Adrenal gland (tissue), 9 donors: ENCODE measurements at regions not wholly inside any gene's neighbourhood (a gene's known extent, or its start where the extent isn't known, plus 50 kb on each side); places are given as distances from the start of the nearest gene placed in this dataset.

ENCODE experiments used
- DNase-seq, 7 donors: peaks; one replicate each; pipeline ENCODE4 v3.0.0-alpha.2; 2019 to 2020
- H3K27ac ChIP-seq, 5 donors: fragments of 200-600 bp; sonication (generic) in 4 of 5; 1 replicate in 3 of 5; 2 replicates in 2 of 5; pipeline versions ENCODE4 v1.5.1 to v1.8.0; 2016 to 2020; ENCODE audit warnings: mild to moderate bottlenecking in 1 of 5
- H3K27me3 ChIP-seq: fragments of 200-600 bp; 2 replicates; pipeline ENCODE4 v1.8.0; 2021
- H3K36me3 ChIP-seq, 2 donors: fragments of 200-600 bp; replicated peaks in 1 of 2; 1 replicate in 1 of 2; 2 replicates in 1 of 2; pipeline versions ENCODE4 v1.5.1 to v1.8.0; 2018 to 2022
- H3K4me1 ChIP-seq, 2 donors: fragments of 200-600 bp; replicated peaks in 1 of 2; 1 replicate in 1 of 2; 2 replicates in 1 of 2; pipeline versions ENCODE4 v1.5.1 to v1.8.0; 2018 to 2021
- H3K4me3 ChIP-seq, 4 donors: fragments of 200-600 bp; sonication (generic) in 3 of 4; one replicate each; pipeline ENCODE4 v1.5.1; 2016 to 2018
- H3K9me3 ChIP-seq, 3 donors: fragments of 200-600 bp; sonication (generic) in 1 of 3; replicated peaks in 1 of 3; 1 replicate in 2 of 3; 2 replicates in 1 of 3; pipeline versions ENCODE4 v1.5.1 to v1.8.0; 2016 to 2021
- POLR2A ChIP-seq, 2 donors: fragments of 450-650 bp; IDR thresholded peaks; one replicate each; pipeline ENCODE4 v1.6.1; 2017; ENCODE audit warnings: antibody characterized with exemption in 2 of 2, mild to moderate bottlenecking in 2 of 2, moderate library complexity in 1 of 2
- WGBS, 4 donors: extraction: QIAGEN DNeasy Blood & Tissue Kit in 2 of 4; methylation state at CpG; one replicate each; pipeline versions ENCODE4 v1.1.5 to v1.1.7; 2013 to 2017; 5-methylcytosine and 5-hydroxymethylcytosine counted together
- intact Hi-C, 2 donors: fragments of 100-400 bp; cut with DNase I; formaldehyde crosslinking; loops; one replicate each; pipeline versions ENCODE4 v1.14.1 to v1.15.0; 2022 to 2023
- TF ChIP-seq, protein P1 (sequence below), 6 experiments: fragments of 450-650 bp in 4 of 6; fragments of 200-600 bp in 2 of 6; sonication (generic) in 1 of 6; IDR thresholded peaks; 1 replicate in 5 of 6; 2 replicates in 1 of 6; pipeline versions ENCODE4 v1.5.1 to v1.8.0; 2016 to 2021; ENCODE audit warnings: antibody characterized with exemption in 6 of 6, mild to moderate bottlenecking in 2 of 6, moderate library complexity in 1 of 6
- donor health status: healthy with polysubstance abuse.
- donor health status: Bipolar disorder and iron deficiency.
- donor health status: DM: yes; HTN: yes; CAD: no.
- donor health status: DM: no; HTN: no; CAD: no.
- donor health status: DM: no; HTN: no; CAD: no.

DNA sequence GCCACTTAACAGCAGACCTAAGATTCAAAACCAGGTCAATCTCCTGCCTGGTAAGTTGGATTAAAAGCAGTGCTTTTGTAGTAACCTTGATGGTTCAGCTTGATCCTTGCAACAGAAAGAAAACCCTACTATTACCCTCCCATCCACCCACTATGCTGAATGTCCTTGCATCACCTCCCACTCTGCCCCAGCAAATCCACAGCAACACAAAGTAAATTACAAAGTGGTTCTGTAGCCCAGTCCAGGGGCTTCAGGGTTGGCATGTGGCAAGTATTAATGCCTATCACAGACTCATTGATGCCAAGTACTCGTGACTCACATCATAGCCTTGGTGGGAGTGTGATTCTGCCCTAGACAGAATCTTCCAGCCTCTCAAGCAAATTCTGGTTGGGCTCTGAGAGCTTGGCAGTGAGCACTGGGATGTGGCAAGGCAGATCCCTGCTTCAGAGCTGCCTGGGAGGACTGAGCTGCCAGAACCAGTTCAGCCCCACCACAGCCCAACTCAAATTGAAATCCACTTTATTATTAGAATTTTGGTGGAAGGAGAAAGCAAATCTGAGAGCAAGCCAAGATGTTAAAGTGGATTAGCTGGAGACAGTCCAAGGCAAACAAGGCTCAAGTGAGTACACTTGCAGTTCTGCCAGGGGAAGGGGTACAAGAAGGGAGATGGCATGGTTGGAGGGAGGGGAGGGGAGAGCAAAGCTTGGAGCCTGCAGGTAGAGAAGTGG is 225.8 kb upstream of the UMPS start:
- WGBS, 4 donors = 21 to 47% (median 43%) methylated on average over 1 of the region's 1 CpG
- peak; percentile 72 to 94 (median 90) for DNase-seq
- Histone ChIP-seq H3K36me3 (no peaks in the 10 kb centered on the region), H3K27ac (peak overlapping the region in 4 of 5 donors; percentile 38 to 79 (median 56)), H3K4me1 (peaks cover 0 to 14% of the 10 kb centered on the region in 2 donors), H3K9me3 (no peaks in the 10 kb centered on the region), H3K27me3 (no peaks in the 10 kb centered on the region), H3K4me3 (no peak overlapping the region)
- intact Hi-C loops = no loop called here
- peak in 1 of 2 donors; percentile 33 for TF ChIP-seq POLR2A (IDR thresholded peaks at IDR 0.05)
- TF ChIP-seq, protein P1, sequence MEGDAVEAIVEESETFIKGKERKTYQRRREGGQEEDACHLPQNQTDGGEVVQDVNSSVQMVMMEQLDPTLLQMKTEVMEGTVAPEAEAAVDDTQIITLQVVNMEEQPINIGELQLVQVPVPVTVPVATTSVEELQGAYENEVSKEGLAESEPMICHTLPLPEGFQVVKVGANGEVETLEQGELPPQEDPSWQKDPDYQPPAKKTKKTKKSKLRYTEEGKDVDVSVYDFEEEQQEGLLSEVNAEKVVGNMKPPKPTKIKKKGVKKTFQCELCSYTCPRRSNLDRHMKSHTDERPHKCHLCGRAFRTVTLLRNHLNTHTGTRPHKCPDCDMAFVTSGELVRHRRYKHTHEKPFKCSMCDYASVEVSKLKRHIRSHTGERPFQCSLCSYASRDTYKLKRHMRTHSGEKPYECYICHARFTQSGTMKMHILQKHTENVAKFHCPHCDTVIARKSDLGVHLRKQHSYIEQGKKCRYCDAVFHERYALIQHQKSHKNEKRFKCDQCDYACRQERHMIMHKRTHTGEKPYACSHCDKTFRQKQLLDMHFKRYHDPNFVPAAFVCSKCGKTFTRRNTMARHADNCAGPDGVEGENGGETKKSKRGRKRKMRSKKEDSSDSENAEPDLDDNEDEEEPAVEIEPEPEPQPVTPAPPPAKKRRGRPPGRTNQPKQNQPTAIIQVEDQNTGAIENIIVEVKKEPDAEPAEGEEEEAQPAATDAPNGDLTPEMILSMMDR (IDR thresholded peaks at IDR 0.05) = no peak

DNA sequence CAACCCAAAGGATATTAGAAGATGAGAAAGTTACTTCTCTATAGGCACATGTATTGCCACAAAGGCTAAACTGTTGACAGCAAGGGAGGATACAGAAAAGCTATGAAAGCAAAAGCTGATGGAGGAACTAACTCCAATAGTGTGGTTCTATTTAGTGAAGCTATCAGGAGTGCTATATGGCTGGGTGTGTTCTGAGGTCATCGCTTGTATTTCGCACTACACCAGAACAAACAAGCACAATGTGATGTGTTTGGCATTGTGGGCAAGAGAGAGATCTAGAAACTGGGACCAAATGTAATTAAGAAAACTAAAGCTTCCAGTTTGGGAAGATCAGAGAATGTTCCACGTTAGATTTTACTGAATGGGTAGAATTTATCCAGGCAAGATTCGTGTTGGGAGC is 220.4 kb upstream of the UMPS start:
- intact Hi-C loops = no loop called here
- TF ChIP-seq, protein P1 (IDR thresholded peaks at IDR 0.05) = no peak
- TF ChIP-seq POLR2A (IDR thresholded peaks at IDR 0.05) = no peak
- Histone ChIP-seq H3K9me3 (no peaks in the 10 kb centered on the region), H3K27me3 (no peaks in the 10 kb centered on the region), H3K4me3 (no peak overlapping the region), H3K4me1 (peaks cover 16 to 18% of the 10 kb centered on the region in 2 donors), H3K27ac (no peak overlapping the region), H3K36me3 (no peaks in the 10 kb centered on the region)
- 95 to 97% (median 96%) methylated on average over 4 of the region's 4 CpGs for WGBS, 4 donors
- DNase-seq = no peak

DNA sequence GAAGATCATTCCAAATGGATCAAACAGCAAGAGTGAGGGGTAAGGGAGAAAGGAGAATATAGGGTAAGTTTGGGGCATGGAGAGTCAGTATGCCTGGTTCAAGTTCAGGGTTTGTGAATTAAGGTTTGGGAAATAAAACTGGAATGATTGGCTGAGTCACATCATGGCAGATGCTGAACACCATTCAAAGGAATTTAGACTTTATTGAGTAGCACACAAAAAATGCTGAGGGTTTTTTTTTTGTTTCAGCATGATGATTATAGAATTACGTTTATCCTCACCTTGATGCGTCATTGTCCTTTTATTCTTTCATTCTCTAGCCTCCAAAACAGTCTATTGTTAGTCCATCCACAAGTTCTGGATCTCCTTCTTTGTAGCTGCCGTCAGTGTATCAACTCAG is 220.0 kb upstream of the UMPS start:
- Histone ChIP-seq H3K27ac (no peak overlapping the region), H3K4me3 (no peak overlapping the region), H3K9me3 (no peaks in the 10 kb centered on the region), H3K4me1 (peaks cover 14 to 18% of the 10 kb centered on the region in 2 donors), H3K27me3 (no peaks in the 10 kb centered on the region), H3K36me3 (no peaks in the 10 kb centered on the region)
- TF ChIP-seq POLR2A (IDR thresholded peaks at IDR 0.05) = no peak
- TF ChIP-seq, protein P1 (IDR thresholded peaks at IDR 0.05) = no peak
- intact Hi-C loops = no loop called here
- DNase-seq = no peak
- WGBS, 4 donors = 84 to 93% (median 89%) methylated on average over 3 of the region's 3 CpGs

DNA sequence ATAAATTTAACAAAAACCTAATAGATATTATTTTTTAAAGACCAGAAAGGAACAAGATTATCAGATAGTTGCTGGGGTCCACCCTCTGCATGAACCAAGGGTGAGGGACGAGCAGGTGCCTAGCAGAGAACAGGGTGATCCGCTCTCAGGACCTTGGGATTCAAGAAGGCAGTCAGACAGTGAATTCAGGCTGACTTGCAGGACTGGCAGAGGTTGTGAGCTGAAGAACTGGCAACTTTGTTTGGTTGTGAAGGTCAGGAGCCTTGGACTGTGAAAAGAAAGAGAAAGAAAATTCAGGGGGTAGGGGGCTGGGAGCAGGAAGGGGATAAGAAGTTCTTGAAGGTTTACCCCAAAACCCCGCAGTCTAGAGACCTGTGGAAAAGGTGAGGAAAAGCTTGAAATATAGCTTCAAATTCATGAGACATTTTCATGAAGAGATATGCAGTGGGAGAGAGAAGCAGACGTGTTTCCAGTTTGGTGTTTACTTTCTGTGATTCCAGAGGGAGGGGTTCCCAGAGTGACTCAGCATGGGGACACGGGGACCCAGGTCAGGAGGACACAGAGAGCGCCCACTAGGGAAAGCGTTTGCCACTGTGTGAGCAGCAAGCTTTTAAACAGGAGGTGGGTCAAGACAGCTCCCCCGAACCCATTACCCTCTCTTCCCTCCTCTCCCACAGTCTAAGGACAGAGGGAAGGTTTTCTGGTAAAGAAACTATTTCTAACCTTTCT is 217.2 kb upstream of the UMPS start:
- TF ChIP-seq, protein P1 (IDR thresholded peaks at IDR 0.05) = no peak
- no peak for TF ChIP-seq POLR2A (IDR thresholded peaks at IDR 0.05)
- WGBS, 4 donors = 49 to 58% (median 50%) methylated on average over 8 of the region's 8 CpGs
- Histone ChIP-seq H3K4me1 (peaks cover 14 to 18% of the 10 kb centered on the region in 2 donors), H3K4me3 (peak overlapping the region in 1 of 4 donors; percentile 13), H3K9me3 (no peaks in the 10 kb centered on the region), H3K27ac (peak overlapping the region in 4 of 5 donors; percentile 49 to 75 (median 66)), H3K36me3 (no peaks in the 10 kb centered on the region), H3K27me3 (no peaks in the 10 kb centered on the region)
- DNase-seq = peak; percentile 39 to 66 (median 56)
- intact Hi-C loops = no loop called here
